HS-27A (cell line): ENCODE measurements at regions not wholly inside any gene's neighbourhood (a gene's known extent, or its start where the extent isn't known, plus 50 kb on each side); places are given as distances from the start of the nearest gene placed in this dataset.
"Not testable (repeated sequence)": the region's sequence is repeated elsewhere in the genome, so short reads cannot be mapped to it uniquely, and the experiment has no call there.

Experiments used
- DNase-seq: peaks from one replicate; pipeline ENCODE4 v3.0.0-alpha.2; 2012; ENCODE audit warnings: low read depth, missing footprints

DNA sequence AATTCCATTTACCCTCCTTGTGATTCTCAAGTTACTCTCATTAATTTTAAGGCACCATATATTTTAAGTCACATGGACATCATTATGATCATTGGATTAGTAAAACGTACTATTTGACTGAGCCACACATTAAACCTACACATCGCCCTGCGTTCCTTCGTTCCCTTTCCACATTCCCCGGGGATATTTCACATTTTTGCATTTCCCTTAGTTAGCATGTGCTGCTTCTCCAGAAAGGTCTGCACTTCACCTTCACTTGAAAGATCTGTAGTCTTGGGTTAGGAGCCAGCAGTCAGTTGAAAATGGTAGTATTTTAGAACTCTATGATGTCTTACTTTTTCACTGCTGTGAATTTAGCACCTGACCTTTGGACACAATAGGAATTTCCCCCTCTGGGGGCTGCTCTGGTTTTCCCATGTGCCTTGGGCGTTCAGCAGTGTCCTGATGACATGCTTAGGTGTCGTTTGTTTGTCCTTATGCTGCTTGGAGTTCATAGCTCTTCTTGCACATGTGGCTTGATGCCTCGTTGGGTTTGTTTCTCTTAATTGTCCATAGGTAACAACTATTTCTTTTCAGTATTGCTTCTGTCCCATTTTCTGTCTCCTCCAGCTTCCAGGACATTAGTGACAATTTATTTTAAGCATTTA, 56.9 kb upstream of the NBPF20 start:
- DNase-seq, result not testable (repeated sequence)

DNA sequence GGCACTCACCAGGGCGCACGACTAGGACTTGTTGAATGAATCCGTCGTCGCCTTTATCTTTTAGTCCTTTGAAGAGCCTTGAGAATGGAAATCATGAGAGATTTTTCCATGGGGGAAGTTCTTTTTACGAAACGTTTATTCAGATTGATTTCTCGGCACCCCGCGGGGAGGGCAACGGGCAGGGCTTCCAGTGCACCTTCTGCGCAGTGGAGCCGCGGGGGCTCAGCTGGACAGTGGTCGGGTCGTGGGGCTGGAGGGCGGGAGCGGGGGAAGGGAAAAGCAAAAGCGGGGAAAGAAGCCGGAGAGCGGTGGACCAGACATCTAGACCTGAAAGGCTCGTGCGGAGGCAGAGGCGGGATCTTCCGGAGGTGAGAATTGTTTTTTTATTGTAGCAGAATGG, 50.6 kb upstream of the NBPF20 start:
- not testable (repeated sequence) for DNase-seq

DNA sequence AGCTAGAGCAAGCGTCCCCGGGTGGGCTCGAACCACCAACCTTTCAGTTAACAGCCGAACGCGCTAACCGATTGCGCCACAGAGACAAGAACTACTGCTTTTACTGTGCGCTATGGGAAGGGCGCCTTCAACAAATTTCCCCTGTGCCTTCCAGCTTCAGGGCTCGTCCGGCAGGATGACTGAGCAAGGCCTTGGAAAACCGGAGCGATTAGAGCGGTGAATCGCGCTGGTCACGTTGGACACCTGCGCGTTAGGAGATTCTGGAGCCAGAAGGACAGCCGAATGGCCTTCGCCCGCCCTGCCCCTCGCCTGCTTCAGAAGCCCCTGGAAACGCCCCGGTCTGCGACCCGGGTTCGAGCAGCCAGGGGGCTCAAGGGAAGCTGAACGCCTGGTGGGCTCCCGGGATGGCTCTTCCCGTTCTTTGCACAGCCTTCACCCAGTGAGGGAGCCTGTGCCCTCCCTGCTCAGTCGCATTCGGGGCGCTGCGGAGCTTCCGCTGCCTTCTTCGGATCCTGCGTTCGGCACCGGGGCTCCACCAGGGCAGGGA, 50.0 kb upstream of the NBPF20 start:
- DNase-seq, result not testable (repeated sequence)
